ENCODE measurements at regions not wholly inside any gene's neighbourhood (a gene's known extent, or its start where the extent isn't known, plus 50 kb on each side); places are given as distances from the start of the nearest gene placed in this dataset.
"Not testable (repeated sequence)": the region's sequence is repeated elsewhere in the genome, so short reads cannot be mapped to it uniquely, and the experiment has no call there.

- H3K4me3 ChIP-seq (ENCODE audit: insufficient read length, low read depth) = no peak overlapping the region
- no peaks in the 10 kb centered on the region for H3K9me3 ChIP-seq (ENCODE audit: insufficient read depth, low read length)
- H3K4me1 ChIP-seq (ENCODE audit: insufficient read depth, insufficient read length) = no peaks in the 10 kb centered on the region
- TF ChIP-seq SUZ12 (IDR thresholded peaks at IDR 0.05; ENCODE audit: extremely low read depth, insufficient read depth, insufficient read length) (no peak), ZNF274 (IDR thresholded peaks at IDR 0.05; ENCODE audit: low read depth, low read length) (no peak), YY1 (IDR thresholded peaks at IDR 0.05; ENCODE audit: insufficient read depth, insufficient read length) (no peak)
- no peak overlapping the region for H3K9ac ChIP-seq (ENCODE audit: insufficient read length, low read depth)
- H3K36me3 ChIP-seq (ENCODE audit: insufficient read depth, insufficient read length, low read length) = no peaks in the 10 kb centered on the region
- no peak for DNase-seq (ENCODE audit: low read depth, low spot score)
- no peaks in the 10 kb centered on the region for H3K27me3 ChIP-seq (ENCODE audit: insufficient read depth, insufficient read length)
These were observed 74.0 kb downstream of the MAB21L3 start for GRCh38 chr1:116185161-116185701.

GRCh38 chr1:116189481-116189880 lies 78.3 kb downstream of the MAB21L3 start:
- no peak for DNase-seq (ENCODE audit: low read depth, low spot score)
- Histone ChIP-seq H3K9me3 (ENCODE audit: insufficient read depth, low read length) (no peaks in the 10 kb centered on the region), H3K9ac (ENCODE audit: insufficient read length, low read depth) (no peak overlapping the region), H3K36me3 (ENCODE audit: insufficient read depth, insufficient read length, low read length) (no peaks in the 10 kb centered on the region), H3K4me1 (ENCODE audit: insufficient read depth, insufficient read length) (no peaks in the 10 kb centered on the region), H3K27me3 (ENCODE audit: insufficient read depth, insufficient read length) (no peaks in the 10 kb centered on the region), H3K4me3 (ENCODE audit: insufficient read length, low read depth) (no peak overlapping the region)
- no peak for TF ChIP-seq SUZ12 (IDR thresholded peaks at IDR 0.05; ENCODE audit: extremely low read depth, insufficient read depth, insufficient read length)

GRCh38 chr1:116191294-116191693 lies 80.1 kb downstream of the MAB21L3 start:
- DNase-seq (ENCODE audit: low read depth, low spot score) = no peak
- TF ChIP-seq ZNF274 (IDR thresholded peaks at IDR 0.05; ENCODE audit: low read depth, low read length) = no peak
- TF ChIP-seq SUZ12 (IDR thresholded peaks at IDR 0.05; ENCODE audit: extremely low read depth, insufficient read depth, insufficient read length) = no peak
- TF ChIP-seq YY1 (IDR thresholded peaks at IDR 0.05; ENCODE audit: insufficient read depth, insufficient read length) = no peak
- Histone ChIP-seq H3K9me3 (ENCODE audit: insufficient read depth, low read length) (no peaks in the 10 kb centered on the region), H3K4me1 (ENCODE audit: insufficient read depth, insufficient read length) (no peaks in the 10 kb centered on the region), H3K4me3 (ENCODE audit: insufficient read length, low read depth) (no peak overlapping the region), H3K36me3 (ENCODE audit: insufficient read depth, insufficient read length, low read length) (no peaks in the 10 kb centered on the region), H3K9ac (ENCODE audit: insufficient read length, low read depth) (no peak overlapping the region), H3K27me3 (ENCODE audit: insufficient read depth, insufficient read length) (no peaks in the 10 kb centered on the region)

- Histone ChIP-seq H3K27me3 (ENCODE audit: insufficient read depth, insufficient read length) (no peaks in the 10 kb centered on the region), H3K9me3 (ENCODE audit: insufficient read depth, low read length) (no peaks in the 10 kb centered on the region), H3K4me3 (ENCODE audit: insufficient read length, low read depth) (no peak overlapping the region), H3K36me3 (ENCODE audit: insufficient read depth, insufficient read length, low read length) (no peaks in the 10 kb centered on the region), H3K4me1 (ENCODE audit: insufficient read depth, insufficient read length) (no peaks in the 10 kb centered on the region), H3K9ac (ENCODE audit: insufficient read length, low read depth) (no peak overlapping the region)
- DNase-seq (ENCODE audit: low read depth, low spot score) = no peak
- TF ChIP-seq SUZ12 (IDR thresholded peaks at IDR 0.05; ENCODE audit: extremely low read depth, insufficient read depth, insufficient read length) (no peak), YY1 (IDR thresholded peaks at IDR 0.05; ENCODE audit: insufficient read depth, insufficient read length) (no peak)
These were observed 82.6 kb downstream of the MAB21L3 start for GRCh38 chr1:116193768-116194167.

GRCh38 chr1:116194568-116194967 lies 83.4 kb downstream of the MAB21L3 start:
- no peaks in the 10 kb centered on the region for H3K36me3 ChIP-seq (ENCODE audit: insufficient read depth, insufficient read length, low read length)
- H3K4me1 ChIP-seq (ENCODE audit: insufficient read depth, insufficient read length) = no peaks in the 10 kb centered on the region
- H3K4me3 ChIP-seq (ENCODE audit: insufficient read length, low read depth) = no peak overlapping the region
- DNase-seq (ENCODE audit: low read depth, low spot score) = no peak
- no peaks in the 10 kb centered on the region for H3K9me3 ChIP-seq (ENCODE audit: insufficient read depth, low read length)
- H3K9ac ChIP-seq (ENCODE audit: insufficient read length, low read depth) = no peak overlapping the region
- H3K27me3 ChIP-seq (ENCODE audit: insufficient read depth, insufficient read length) = no peaks in the 10 kb centered on the region
- no peak for TF ChIP-seq ZNF274 (IDR thresholded peaks at IDR 0.05; ENCODE audit: low read depth, low read length)
- no peak for TF ChIP-seq SUZ12 (IDR thresholded peaks at IDR 0.05; ENCODE audit: extremely low read depth, insufficient read depth, insufficient read length)

GRCh38 chr1:116195077-116195868 lies 84.1 kb downstream of the MAB21L3 start:
- H3K27me3 ChIP-seq (ENCODE audit: insufficient read depth, insufficient read length) = no peaks in the 10 kb centered on the region
- no peak for TF ChIP-seq SUZ12 (IDR thresholded peaks at IDR 0.05; ENCODE audit: extremely low read depth, insufficient read depth, insufficient read length)
- no peak for TF ChIP-seq ZNF274 (IDR thresholded peaks at IDR 0.05; ENCODE audit: low read depth, low read length)
- no peak for TF ChIP-seq YY1 (IDR thresholded peaks at IDR 0.05; ENCODE audit: insufficient read depth, insufficient read length)
- no peaks in the 10 kb centered on the region for H3K36me3 ChIP-seq (ENCODE audit: insufficient read depth, insufficient read length, low read length)
- no peaks in the 10 kb centered on the region for H3K9me3 ChIP-seq (ENCODE audit: insufficient read depth, low read length)
- DNase-seq (ENCODE audit: low read depth, low spot score) = no peak
- no peaks in the 10 kb centered on the region for H3K4me1 ChIP-seq (ENCODE audit: insufficient read depth, insufficient read length)
- H3K4me3 ChIP-seq (ENCODE audit: insufficient read length, low read depth) = no peak overlapping the region
- no peak overlapping the region for H3K9ac ChIP-seq (ENCODE audit: insufficient read length, low read depth)

GRCh38 chr1:116200343-116200742 lies 89.1 kb downstream of the MAB21L3 start:
- not testable (repeated sequence) for H3K4me1 ChIP-seq (ENCODE audit: insufficient read depth, insufficient read length); H3K36me3 ChIP-seq (ENCODE audit: insufficient read depth, insufficient read length, low read length); H3K27me3 ChIP-seq (ENCODE audit: insufficient read depth, insufficient read length); H3K9ac ChIP-seq (ENCODE audit: insufficient read length, low read depth); DNase-seq (ENCODE audit: low read depth, low spot score); H3K4me3 ChIP-seq (ENCODE audit: insufficient read length, low read depth); H3K9me3 ChIP-seq (ENCODE audit: insufficient read depth, low read length)

Measured in NT2/D1 (cell line).